ENCODE measurements at regions not wholly inside any gene's neighbourhood (a gene's known extent, or its start where the extent isn't known, plus 50 kb on each side); places are given as distances from the start of the nearest gene placed in this dataset.

GRCh38 chr12:24228371-24228770 is 278.9 kb upstream of the SOX5 start:
- intact Hi-C loops (cut with DNase I; ENCODE audit: low total_unique reads), result no loop called here
- H3K27me3 ChIP-seq, result no peaks in the 10 kb centered on the region
- H3K4me3 ChIP-seq, result no peak overlapping the region
- H3K4me1 ChIP-seq, result peaks cover 0 to 39% (median 23%) of the 10 kb centered on the region in 4 donors
- H3K27ac ChIP-seq, result peak overlapping the region in 1 of 2 donors; percentile 33
- DNase-seq, result no peak
- TF ChIP-seq, protein P1, sequence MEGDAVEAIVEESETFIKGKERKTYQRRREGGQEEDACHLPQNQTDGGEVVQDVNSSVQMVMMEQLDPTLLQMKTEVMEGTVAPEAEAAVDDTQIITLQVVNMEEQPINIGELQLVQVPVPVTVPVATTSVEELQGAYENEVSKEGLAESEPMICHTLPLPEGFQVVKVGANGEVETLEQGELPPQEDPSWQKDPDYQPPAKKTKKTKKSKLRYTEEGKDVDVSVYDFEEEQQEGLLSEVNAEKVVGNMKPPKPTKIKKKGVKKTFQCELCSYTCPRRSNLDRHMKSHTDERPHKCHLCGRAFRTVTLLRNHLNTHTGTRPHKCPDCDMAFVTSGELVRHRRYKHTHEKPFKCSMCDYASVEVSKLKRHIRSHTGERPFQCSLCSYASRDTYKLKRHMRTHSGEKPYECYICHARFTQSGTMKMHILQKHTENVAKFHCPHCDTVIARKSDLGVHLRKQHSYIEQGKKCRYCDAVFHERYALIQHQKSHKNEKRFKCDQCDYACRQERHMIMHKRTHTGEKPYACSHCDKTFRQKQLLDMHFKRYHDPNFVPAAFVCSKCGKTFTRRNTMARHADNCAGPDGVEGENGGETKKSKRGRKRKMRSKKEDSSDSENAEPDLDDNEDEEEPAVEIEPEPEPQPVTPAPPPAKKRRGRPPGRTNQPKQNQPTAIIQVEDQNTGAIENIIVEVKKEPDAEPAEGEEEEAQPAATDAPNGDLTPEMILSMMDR (IDR thresholded peaks at IDR 0.05), result no peak
- H3K36me3 ChIP-seq, result no peaks in the 10 kb centered on the region
- H3K9me3 ChIP-seq, result no peaks in the 10 kb centered on the region

DNA sequence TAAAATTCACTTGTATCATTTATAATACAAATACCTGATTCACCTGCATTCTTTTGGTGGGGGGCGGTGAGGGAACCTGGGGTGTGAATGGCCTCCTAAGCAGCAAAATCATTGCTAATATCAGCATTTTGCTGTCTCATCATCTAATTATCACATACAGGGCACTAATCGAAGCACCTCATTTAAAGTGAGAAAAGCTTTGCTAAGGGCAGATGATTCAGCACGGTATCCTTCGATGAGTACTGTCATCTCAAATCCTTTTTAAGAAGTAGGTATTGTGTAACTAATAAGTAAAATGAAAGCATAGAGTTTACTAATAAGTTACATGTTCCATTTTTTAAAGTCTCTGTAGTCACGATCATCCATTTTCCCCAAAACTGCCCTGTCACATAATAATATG is 278.1 kb upstream of the SOX5 start:
- peak overlapping the region; percentile 33 to 41 for H3K27ac ChIP-seq
- no peaks in the 10 kb centered on the region for H3K9me3 ChIP-seq
- TF ChIP-seq, protein P1 (IDR thresholded peaks at IDR 0.05), result no peak
- intact Hi-C loops (cut with DNase I; ENCODE audit: low total_unique reads), result no loop called here
- H3K27me3 ChIP-seq, result no peaks in the 10 kb centered on the region
- DNase-seq, result no peak
- peaks cover 0 to 46% (median 23%) of the 10 kb centered on the region in 4 donors for H3K4me1 ChIP-seq
- no peaks in the 10 kb centered on the region for H3K36me3 ChIP-seq
- no peak overlapping the region for H3K4me3 ChIP-seq

GRCh38 chr12:24226745-24227350 is 277.4 kb upstream of the SOX5 start:
- Histone ChIP-seq H3K9me3 (no peaks in the 10 kb centered on the region), H3K27ac (peak overlapping the region; percentile 33 to 41), H3K27me3 (no peaks in the 10 kb centered on the region), H3K36me3 (no peaks in the 10 kb centered on the region), H3K4me3 (no peak overlapping the region), H3K4me1 (peaks cover 0 to 53% (median 25%) of the 10 kb centered on the region in 4 donors)
- intact Hi-C loops (cut with DNase I; ENCODE audit: low total_unique reads), result no loop called here
- TF ChIP-seq, protein P1 (IDR thresholded peaks at IDR 0.05), result no peak
- peak; percentile 44 to 76 for DNase-seq

GRCh38 chr12:24224401-24224800 is 274.9 kb upstream of the SOX5 start:
- DNase-seq, result no peak
- intact Hi-C loops (cut with DNase I; ENCODE audit: low total_unique reads), result no loop called here

GRCh38 chr12:24223926-24224325 is 274.5 kb upstream of the SOX5 start:
- H3K9me3 ChIP-seq, result no peaks in the 10 kb centered on the region
- peaks cover 0 to 46% (median 20%) of the 10 kb centered on the region in 4 donors for H3K4me1 ChIP-seq
- no peak for DNase-seq
- TF ChIP-seq, protein P1 (IDR thresholded peaks at IDR 0.05), result no peak
- no peak overlapping the region for H3K27ac ChIP-seq
- no peaks in the 10 kb centered on the region for H3K36me3 ChIP-seq
- no peak overlapping the region for H3K4me3 ChIP-seq
- intact Hi-C loops (cut with DNase I; ENCODE audit: low total_unique reads), result no loop called here
- no peaks in the 10 kb centered on the region for H3K27me3 ChIP-seq

More at GRCh38 chr12:24224401-24224800, 274.9 kb upstream of the SOX5 start:
- Histone ChIP-seq H3K36me3 (no peaks in the 10 kb centered on the region), H3K4me1 (peaks cover 0 to 51% (median 24%) of the 10 kb centered on the region in 4 donors), H3K9me3 (no peaks in the 10 kb centered on the region), H3K27me3 (no peaks in the 10 kb centered on the region), H3K27ac (no peak overlapping the region), H3K4me3 (no peak overlapping the region)
- TF ChIP-seq, protein P1 (IDR thresholded peaks at IDR 0.05), result no peak
